COLO829 (cell line): ENCODE measurements at regions not wholly inside any gene's neighbourhood (a gene's known extent, or its start where the extent isn't known, plus 50 kb on each side); places are given as distances from the start of the nearest gene placed in this dataset.
A peak's percentile ranks its signal among the peaks of the same experiment; 100 is the strongest.

Experiments
- DNase-seq: peaks from one replicate; pipeline ENCODE4 v3.0.0; 2012; ENCODE audit warnings: low spot score

- DNase-seq = no peak
Observed at GRCh38 chr2:62596061-62596921, 90.3 kb upstream of the TMEM17 start.

- DNase-seq = no peak
Observed at GRCh38 chr2:62595474-62595873, 89.5 kb upstream of the TMEM17 start.

GRCh38 chr2:62593825-62594224, 87.8 kb upstream of the TMEM17 start:
- no peak for DNase-seq

GRCh38 chr2:62591491-62591890, 85.5 kb upstream of the TMEM17 start:
- DNase-seq = no peak

- DNase-seq = peak; percentile 76
Observed at GRCh38 chr2:62589691-62590356, 83.8 kb upstream of the TMEM17 start.

GRCh38 chr2:62587592-62587991, 81.6 kb upstream of the TMEM17 start:
- DNase-seq = no peak

GRCh38 chr2:62586981-62587380, 81.0 kb upstream of the TMEM17 start:
- DNase-seq = peak; percentile 94

GRCh38 chr2:62578803-62579640, 73.0 kb upstream of the TMEM17 start:
- no peak for DNase-seq

GRCh38 chr2:62577994-62578781, 72.2 kb upstream of the TMEM17 start:
- peak; percentile 90 for DNase-seq

GRCh38 chr2:62576276-62576939, 70.4 kb upstream of the TMEM17 start:
- DNase-seq = no peak

GRCh38 chr2:62573936-62574335, 67.9 kb upstream of the TMEM17 start:
- DNase-seq = no peak

GRCh38 chr2:62573137-62573731, 67.2 kb upstream of the TMEM17 start:
- DNase-seq = no peak

GRCh38 chr2:62570861-62571698, 65.1 kb upstream of the TMEM17 start:
- no peak for DNase-seq

- DNase-seq = peak; percentile 73
Observed at GRCh38 chr2:62569907-62570841, 64.2 kb upstream of the TMEM17 start.

GRCh38 chr2:62568983-62569837, 63.2 kb upstream of the TMEM17 start:
- DNase-seq = peak; percentile 52

- DNase-seq = no peak
Observed at GRCh38 chr2:62568074-62568473, 62.1 kb upstream of the TMEM17 start.

- no peak for DNase-seq
Observed at GRCh38 chr2:62567669-62568068, 61.7 kb upstream of the TMEM17 start.

GRCh38 chr2:62566847-62567246, 60.9 kb upstream of the TMEM17 start:
- DNase-seq = no peak
